GM19467 (cell line): ENCODE measurements at regions not wholly inside any gene's neighbourhood (a gene's known extent, or its start where the extent isn't known, plus 50 kb on each side); places are given as distances from the start of the nearest gene placed in this dataset.

Source experiments
- ATAC-seq: cut with Tn5 transposase; IDR thresholded peaks from one replicate; pipeline ENCODE4 v1.9.1; 2021; ENCODE audit warnings: mild to moderate bottlenecking, moderate library complexity; ENCODE audit not compliant: unreplicated experiment

DNA sequence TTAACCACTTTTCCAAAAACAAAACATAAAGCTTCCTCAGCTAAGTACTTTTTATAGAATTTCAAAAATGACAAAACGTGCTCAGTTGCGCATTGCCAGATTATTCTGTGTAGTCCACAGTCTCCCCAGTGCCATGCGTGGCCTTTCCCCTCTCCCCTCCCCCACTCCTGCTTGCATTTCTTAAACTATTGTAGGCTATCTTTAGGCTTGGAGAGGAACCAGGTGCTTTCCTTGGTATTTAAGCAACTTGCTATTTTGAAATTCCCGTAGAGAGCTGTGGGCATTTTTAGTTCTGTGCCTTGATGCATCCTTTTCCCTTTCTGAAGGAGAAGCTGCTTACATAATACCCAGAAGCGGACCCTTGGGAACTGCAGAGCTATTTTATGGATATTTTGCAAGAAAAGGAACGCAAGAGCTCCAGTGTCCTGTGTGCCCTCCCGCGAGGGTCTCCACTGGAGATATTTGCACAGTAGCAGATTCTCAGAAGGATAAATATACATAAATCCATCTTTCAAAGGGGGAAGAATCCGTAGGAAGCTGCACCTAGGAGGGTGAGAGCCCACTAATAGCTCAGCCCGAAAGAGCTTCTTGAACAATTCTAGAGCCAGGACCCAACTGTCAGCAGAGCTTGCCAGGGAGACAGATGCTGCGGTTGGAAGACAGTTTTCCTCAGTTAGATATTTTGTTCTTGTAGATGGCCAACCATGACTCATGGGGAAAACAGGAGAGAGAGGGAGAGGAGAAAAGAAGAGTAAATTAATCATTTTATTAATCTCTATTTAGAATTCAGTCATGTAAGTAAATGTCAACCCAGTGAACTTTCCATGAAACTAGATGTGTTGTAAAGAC is 1298.3 kb upstream of the WWC1 start:
- ATAC-seq, result no peak

DNA sequence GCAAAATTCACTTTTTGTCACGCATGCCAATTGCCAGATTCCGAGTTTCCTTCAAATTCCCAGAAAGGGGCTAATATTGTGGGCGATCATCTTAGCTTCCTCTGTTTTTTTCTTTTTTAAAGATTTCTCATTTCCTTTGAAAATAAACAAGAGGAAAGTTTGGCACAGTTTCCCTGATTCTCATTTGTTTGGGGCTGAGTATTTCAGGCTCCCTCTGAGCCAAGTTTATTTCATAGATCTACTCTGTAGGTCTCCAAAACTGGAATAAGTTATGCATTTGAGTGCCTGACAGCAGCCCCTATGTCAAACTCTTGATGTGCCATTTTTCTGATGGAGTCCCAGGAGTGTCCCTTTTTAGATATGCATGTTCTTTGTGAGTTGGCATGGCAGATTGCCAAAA is 1297.2 kb upstream of the WWC1 start:
- no peak for ATAC-seq

DNA sequence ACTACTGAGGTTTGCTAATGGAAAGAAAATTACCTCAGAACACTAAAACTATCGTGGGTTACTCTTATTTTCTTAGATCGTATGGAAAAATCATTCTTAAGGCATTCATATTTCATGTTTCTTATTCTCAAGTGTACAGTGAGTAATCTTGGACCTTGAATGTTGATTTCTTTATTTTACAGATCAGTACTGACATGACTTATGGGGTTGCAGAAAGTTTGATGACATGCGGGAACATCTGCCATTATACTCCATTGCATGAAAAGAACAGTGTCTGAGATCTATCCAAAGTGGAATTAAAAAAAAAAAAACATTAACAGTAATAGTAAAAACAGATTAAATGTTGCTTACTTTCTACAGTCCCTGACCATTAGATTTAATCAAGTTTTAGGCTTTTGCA is 1290.2 kb upstream of the WWC1 start:
- no peak for ATAC-seq

DNA sequence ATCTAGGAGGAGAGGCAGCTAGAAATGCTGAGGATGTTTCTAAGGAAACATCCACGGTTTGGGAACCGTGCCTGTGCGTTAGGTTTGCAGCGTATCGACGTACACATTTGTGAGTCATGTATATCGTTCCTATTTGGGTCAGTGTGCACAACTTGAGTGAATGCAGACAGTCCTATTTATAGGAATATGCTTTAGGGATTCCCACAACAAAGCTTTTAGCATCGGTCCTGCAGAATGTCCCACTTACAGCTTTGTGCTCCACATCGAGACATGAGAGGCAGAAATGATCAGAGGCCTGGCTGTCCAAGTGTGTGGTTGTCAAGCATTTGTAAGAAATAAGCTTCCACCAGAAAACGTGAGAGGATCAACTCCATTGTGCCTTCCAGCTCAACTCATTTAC is 1282.7 kb upstream of the WWC1 start:
- ATAC-seq, result no peak

DNA sequence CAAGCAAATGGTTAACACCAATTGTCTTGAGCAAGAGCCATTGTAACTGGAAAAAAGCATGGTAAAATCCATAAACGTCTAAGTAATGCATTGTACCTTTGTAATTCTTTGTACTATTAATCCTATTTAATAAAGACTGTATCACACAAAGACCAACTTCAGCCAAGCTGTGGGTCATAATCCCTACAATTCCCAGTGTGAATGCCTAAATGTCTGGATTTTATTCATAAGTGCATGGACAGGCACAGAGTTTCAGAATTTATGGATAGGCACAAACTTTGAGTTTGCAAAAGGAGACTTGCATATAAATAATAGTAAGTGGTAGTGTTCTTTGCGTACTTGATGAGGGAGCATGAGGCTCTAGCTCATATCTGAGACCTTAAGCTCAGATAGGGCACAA is 1280.2 kb upstream of the WWC1 start:
- no peak for ATAC-seq

DNA sequence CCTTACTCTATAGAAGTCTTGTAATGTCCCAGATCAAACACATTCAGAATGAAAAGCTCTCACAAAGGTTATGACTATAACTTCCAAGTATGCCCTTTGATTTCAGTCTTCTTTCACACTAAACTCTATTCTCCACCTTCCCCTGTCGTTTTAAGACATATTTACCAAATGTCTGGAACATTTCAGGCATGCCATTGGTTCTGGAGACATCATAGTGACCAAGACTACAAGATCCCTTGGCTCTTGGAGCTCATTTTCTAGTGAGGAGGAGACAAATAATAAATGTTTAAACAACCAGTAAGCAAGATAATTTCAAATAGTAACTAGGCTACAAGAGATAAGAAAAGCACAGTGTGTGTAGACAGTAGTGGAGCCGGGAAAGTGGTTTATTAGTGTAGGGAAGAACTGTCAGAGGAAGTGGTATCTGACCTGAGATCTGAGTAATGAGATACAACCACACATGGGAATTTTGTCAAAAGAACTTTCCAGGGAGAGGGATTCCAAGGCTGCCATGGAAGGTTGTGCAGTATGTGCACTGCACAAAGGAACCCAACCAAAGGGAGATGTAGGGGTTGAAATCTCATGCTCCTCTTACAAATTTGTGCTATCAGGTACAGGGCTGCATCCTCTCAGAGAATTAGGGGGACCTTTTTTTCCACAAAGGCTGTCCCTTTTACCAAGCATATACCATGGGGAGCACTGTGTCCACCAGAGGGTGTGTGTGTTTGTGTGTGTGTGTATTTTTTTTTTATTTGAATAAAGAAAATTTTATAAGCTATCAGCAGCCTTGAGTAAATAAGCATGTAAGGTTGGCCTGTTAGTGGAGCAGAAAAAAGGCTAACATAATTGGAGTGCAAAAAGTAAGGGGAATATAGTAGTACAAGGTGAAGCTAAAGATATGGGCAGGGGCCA is 1279.1 kb upstream of the WWC1 start:
- no peak for ATAC-seq

DNA sequence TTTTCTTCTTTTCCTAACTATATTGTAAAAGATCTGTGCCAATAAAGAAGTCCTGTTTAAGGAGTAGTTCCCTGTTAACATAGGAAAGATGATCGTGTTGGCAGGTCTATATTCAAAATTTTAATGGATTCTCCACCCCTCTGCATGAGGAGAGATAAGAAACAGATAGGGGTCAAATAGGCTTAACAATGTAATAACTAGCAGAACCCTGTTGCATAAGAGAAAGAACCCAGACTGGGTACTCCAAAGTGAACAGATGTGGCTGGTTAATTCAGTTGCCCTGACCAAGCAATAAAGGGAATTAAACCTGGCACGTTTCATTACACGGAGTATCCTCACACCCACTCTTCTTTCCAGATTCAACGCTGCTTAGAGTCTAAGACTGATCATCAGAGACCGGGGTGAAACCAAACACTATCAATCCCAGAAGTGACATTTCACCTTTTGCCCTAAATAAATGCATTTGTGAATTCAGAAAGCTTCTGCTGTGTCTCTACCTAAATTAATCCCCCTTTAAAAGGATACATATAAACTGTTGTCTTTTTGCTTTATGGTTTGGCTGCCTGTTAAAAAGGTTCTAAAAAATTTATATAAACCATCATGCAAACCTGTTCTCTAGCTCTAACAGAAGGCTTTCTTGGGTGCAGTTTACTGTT is 1276.9 kb upstream of the WWC1 start:
- ATAC-seq, result no peak

DNA sequence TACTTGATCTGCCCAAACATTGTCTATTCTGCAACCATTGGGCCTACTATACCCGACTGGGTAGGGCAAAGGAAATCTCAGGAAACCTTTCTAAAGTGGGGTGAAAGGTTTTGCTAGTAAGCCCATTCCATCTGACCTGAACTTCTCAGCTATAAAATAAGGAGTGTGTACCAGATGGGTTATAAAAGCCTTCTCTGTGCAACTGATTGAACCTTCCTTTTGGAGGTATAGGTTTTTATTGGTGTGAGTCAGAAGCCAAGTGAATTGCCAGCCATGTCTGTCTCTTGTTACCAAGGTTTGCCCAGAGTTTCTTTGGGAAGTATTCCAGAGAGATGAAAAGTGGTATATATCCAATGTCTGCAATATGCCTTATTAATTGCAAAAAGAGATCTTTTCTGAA is 1271.0 kb upstream of the WWC1 start:
- no peak for ATAC-seq

DNA sequence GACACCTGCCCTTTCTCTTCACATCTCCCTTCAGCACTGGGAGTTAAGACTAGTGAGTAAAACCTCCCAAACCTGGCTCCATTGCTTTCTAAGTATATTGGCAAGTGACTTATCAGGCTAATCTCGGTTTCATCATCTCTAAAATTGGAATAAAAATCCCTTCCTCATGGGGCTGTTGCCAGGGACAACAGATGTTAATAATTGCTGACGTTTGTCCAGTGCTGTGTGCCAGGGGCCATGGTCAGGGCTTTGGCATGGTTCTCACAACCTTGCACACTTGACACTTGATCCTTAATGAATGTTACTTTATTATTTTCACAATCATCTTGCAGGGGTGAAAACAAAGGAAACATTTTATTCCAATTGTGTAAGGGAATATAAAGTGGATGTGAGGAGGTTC is 1262.0 kb upstream of the WWC1 start:
- no peak for ATAC-seq

DNA sequence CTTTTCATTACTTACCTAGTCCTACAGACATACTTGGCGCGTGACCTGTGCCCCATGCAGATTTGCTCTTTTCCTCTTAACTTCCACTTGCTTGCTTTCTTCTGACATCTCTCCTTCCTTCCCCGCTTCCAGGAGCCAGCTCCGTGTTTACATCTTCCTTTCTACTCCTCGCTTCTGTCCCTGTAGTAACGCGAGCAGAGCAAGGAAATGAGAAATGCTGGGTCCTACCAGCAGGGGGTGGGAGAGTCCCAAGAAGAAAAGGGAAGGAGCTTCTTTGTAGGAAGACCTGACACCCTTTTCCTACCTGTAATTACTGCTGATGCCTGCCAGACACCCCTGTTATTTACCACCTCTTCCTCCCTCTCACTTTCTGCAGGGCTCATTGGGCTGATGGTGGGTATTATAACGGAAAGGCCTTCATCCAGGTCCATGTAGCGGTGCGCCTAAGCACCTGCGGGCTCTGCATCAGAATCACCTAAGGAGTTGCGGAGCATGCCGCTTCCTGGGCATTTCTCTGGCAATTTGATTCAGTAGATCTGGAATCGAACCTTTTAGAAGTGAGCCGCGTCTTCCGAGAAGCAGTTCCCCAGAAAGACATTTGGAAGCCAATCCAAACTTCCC is 1260.8 kb upstream of the WWC1 start:
- ATAC-seq, result no peak

DNA sequence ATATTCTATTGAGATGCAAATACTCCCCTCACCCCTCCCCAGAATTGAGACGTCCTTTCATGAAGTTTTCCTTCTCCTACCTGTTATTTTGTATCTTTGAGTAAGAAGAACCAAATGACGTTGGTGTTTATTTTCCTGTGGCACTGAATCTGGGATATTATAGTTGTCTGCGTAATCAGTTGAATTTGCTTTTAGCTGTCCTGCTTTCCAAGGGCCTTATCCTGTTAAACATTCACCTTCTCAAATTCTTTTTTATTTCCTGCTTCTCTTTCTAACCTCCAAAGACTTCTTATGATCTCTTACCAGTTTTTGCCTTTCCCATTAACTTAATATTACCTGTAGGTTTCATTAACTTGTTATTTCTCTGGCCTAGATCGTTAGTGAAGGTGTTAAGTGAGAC is 1254.9 kb upstream of the WWC1 start:
- no peak for ATAC-seq

DNA sequence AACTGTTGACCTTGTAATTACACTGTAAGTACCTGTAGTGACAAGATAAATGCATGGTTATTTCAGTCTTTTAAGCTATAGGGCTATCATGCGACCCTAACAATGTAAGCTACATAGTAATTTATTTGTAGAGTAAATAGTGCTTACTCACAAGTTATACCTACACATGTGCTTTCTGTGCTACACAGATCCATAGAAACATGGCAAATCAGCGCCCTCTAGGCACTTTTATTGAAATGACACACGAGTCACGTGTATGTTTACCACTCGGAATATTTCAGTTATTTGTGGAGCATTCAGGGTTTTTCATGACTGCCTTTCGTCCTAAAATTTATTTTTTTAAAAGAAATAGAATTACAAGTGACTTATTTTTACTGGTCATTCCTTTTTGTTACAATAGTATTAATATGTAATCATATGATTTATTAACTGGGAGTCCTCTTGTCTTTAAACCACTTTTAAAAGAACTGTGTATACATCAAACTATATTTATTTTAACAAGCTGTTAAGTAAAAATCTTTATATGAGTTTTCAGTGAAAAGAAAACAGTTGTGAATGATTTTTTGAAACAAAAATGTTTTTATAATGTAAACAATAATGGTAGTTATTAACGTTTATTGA is 1242.3 kb upstream of the WWC1 start:
- ATAC-seq, result peak; percentile 80

DNA sequence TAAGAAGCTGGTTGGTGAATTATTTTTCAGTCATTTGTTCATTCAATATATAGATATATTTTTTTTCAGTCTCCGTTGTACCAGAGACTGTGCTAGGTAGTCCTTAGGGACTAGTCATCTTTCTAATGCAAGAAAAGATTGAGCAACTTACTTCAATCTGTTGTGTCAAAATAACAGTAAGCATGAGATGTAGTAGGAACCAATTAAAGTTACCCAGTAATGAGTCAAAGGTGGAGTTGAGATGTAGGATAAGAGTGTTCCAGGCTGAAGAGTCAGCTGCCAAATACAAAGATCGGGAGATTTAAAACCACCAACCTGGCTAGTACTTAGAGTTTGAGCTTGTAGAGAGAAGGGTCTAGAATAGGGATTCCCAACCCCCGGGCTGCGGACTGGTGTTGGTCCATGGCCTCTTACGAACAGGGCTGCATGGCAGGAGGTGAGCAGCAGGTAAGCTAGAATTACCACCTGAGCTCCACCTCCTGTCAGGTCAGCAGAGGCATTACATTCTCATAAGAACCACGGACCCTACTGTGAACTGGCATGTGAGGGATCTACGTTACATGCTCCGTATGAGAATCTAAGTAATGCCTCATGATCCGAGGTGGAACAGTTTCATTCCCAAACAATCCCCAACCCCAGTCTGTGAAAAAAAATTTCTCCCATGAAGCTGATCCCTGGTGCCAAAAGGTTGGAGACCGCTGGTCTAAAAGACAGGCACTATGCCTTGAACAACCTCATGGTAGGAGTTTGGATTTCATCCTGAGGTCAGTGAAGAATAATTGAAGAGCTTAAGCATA is 1241.5 kb upstream of the WWC1 start:
- no peak for ATAC-seq

DNA sequence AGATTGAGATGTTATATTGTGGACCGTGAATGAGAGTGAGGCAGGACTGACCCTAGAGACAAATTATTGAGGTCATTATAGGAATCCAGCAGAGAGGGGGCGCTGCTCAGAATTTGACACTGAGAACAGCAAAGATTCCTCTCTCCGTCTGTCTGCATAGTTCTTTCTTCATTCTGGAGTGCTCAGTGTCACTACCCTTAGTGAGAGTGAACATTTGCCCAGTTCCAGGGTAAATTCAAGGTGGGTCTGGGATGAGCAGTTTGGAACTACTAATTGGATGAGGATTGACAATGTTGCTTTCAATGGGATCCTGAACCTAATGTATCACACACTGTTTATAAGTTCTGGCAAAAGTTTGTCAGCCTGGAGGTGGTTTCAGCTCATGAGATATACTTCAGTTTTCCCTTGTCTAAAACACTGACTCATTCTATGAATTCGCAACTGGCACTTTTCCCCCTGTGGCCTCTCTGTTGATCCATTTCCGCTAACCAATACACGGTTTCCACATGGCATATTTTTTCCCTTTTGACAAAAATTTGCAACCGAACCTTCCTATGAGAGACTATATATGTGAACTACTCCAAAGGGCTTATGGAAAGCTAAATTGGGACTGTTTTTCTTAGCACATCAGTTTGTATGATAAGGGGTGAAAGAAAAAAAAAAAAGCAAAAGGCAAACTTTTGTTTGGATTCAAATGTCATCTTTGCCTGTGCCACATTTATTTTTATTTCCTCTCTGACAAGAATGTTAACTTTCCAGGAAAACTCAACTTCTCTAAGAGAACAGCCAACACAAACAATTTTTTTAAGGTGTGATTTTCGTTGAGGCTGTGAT is 1240.7 kb upstream of the WWC1 start:
- no peak for ATAC-seq

DNA sequence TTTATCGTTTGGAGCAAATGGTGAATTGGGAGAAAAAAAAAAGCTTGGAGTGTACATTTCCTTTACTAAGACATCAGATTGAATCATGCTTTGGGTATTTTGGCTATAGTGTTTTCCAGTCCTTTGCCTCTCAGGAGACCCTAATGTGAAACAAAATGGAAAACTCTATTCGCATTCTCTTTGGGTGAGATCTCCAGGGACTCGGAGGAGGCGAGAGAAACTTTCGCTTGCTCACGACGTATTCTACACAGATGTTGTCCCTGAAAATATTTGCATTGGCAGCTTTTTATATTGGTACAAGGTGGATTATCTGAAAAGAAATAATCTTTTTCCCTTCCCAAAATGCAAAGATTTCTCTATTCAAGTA is 1240.1 kb upstream of the WWC1 start:
- ATAC-seq, result no peak

DNA sequence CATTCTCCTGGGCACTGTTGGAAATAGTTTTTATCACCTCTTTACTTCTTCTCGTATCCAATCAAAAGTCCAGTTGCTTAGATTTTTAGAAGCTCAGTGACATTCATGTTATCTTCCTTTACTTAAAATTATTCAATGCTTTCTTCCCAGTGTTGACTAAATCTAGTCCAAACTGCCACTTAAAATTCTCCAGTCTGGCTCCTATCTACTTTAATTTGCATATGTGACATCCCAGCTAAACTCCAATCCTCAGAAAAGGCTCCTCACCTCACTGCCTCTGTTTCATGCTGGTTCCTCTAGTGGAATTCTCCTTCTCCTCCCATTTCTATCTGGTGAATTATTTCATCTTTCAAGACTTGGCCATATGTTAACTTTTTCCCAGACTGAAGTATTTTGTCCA is 1238.7 kb upstream of the WWC1 start:
- no peak for ATAC-seq

DNA sequence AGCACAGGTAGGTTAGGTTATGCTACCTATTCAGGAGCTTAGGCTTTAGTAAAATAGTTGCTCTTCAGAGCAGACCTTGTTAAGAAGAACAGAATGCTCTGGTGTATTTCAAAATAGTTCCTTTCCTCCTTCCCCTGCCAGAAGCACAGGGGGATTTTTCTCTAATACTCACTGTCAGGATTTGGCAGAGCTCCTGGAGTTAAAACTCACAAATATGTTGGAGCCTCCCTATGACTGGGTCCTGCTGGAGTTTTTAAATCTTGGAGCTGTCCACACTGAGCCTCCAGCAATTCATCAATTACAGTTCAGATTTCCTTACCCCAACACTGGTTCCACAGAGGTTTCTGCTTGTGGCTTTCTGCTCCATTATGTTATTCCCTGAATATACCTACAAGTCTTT is 1233.8 kb upstream of the WWC1 start:
- ATAC-seq, result no peak

DNA sequence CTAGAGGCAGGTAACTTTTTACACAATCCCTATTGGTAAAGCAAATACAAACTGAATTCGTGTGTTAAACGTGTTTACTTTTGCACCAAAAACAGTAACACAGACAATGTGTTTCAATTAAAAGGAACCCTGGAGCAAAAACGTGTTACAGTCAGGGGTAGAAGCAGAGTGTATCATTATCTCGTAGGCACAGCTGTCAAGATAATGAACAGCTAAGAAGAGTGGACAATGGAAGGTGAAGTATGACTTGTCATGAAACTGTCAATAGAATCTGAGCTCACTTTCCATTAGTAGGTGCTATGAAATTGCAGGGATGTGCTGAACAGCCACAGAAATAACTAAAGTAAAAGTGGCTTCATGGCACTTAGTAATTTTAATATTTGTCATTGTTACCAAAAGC is 1229.8 kb upstream of the WWC1 start:
- ATAC-seq, result no peak

DNA sequence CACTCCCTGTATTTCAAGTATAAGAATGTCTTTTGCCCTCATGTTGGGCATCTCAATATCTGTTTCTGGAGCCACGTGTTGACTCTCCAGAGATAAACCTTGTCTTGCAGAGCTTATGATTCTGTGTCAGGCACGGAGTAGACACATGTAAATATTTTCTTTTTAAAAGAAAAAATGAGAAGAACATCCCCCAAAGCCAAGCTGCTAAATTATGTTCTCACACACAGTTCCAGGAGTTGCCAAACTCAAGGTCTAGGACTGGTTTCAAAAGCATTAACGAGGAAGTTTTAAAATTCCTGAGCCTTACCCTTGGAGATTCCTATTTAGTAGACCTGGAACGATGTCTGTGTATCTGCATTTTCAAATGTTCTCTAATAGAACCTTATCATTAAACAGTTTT is 1228.3 kb upstream of the WWC1 start:
- no peak for ATAC-seq
